ENCODE measurements at regions not wholly inside any gene's neighbourhood (a gene's known extent, or its start where the extent isn't known, plus 50 kb on each side); places are given as distances from the start of the nearest gene placed in this dataset.

GRCh38 chr1:239765163-239765562, 326.5 kb upstream of the FMN2 start:
- TF ChIP-seq EP300 (IDR thresholded peaks at IDR 0.05) (no peak), CTCF (IDR thresholded peaks at IDR 0.05) (no peak), POLR2AphosphoS5 (IDR thresholded peaks at IDR 0.05) (no peak), POLR2A (IDR thresholded peaks at IDR 0.05) (no peak)
